B cell (primary cell): ENCODE measurements at regions not wholly inside any gene's neighbourhood (a gene's known extent, or its start where the extent isn't known, plus 50 kb on each side); places are given as distances from the start of the nearest gene placed in this dataset.

Experiments used
- ATAC-seq: fragments of 200-7000 bp; cut with Tn5 transposase; one replicate; pipeline ENCODE4 v1.10.0; 2021; ENCODE audit warnings: low read depth, mild to moderate bottlenecking, moderate number of reproducible peaks, moderate library complexity
- CTCF ChIA-PET: fragments of 350-600 bp; sonication (Branson Sonifier 250); formaldehyde crosslinking; loops from one replicate; lab custom pipeline; 2021; ENCODE audit warnings: antibody characterized with exemption, inconsistent platforms; lab: Charles Lee
- POLR2A ChIA-PET: fragments of 350-600 bp; sonication (Branson Sonifier 250); formaldehyde crosslinking; loops from one replicate; lab custom pipeline; 2021; ENCODE audit warnings: antibody characterized with exemption; lab: Charles Lee
- DNase-seq: peaks from one replicate; pipeline ENCODE4 v3.0.0; 2013
- H2AFZ ChIP-seq: 2 replicates; pipeline ENCODE4 v1.6.1; 2012; ENCODE audit warnings: mild to moderate bottlenecking, low read depth, low read length; ENCODE audit not compliant: insufficient read depth, poor library complexity, severe bottlenecking
- H3K27ac ChIP-seq, 2 donors: 1 replicate in 1 of 2; 2 replicates in 1 of 2; pipeline ENCODE4 v1.5.1; 2012 to 2013; ENCODE audit warnings: low read length in 2 of 2, mild to moderate bottlenecking in 2 of 2, moderate library complexity in 1 of 2
- H3K27me3 ChIP-seq, 4 experiments: fragments of 200-600 bp in 1 of 4; sonication (generic) in 1 of 4; replicated peaks in 1 of 4; 1 replicate in 2 of 4; 2 replicates in 2 of 4; pipeline versions ENCODE4 v1.6.1 to v1.7.0; 2013 to 2016; ENCODE audit warnings: low read length in 3 of 4, mild to moderate bottlenecking in 2 of 4, mixed read lengths in 1 of 4, moderate library complexity in 1 of 4; ENCODE audit not compliant: insufficient read depth in 4 of 4, control insufficient read depth in 3 of 4; ENCODE audit errors: control extremely low read depth in 1 of 4
- H3K36me3 ChIP-seq, 2 experiments: replicated peaks in 1 of 2; 1 replicate in 1 of 2; 2 replicates in 1 of 2; pipeline versions ENCODE4 v1.6.1 to v1.7.1; 2013; ENCODE audit warnings: low read length in 1 of 2; ENCODE audit not compliant: insufficient read depth in 2 of 2, control insufficient read depth in 1 of 2; ENCODE audit errors: control extremely low read depth in 1 of 2, extremely low read depth in 1 of 2
- H3K4me1 ChIP-seq, 2 donors: fragments of 200-600 bp in 1 of 2; sonication (generic) in 1 of 2; 1 replicate in 1 of 2; 2 replicates in 1 of 2; pipeline versions ENCODE4 v1.5.1 to v1.6.1; 2013 to 2017; ENCODE audit warnings: low read length in 2 of 2; ENCODE audit not compliant: control insufficient read depth in 2 of 2, insufficient read depth in 2 of 2
- H3K4me2 ChIP-seq: replicated peaks from 2 replicates; pipeline ENCODE3; 2012; ENCODE audit warnings: mild to moderate bottlenecking, low read depth, low read length; ENCODE audit not compliant: poor library complexity, severe bottlenecking
- H3K4me3 ChIP-seq, 5 experiments: fragments of 200-600 bp in 1 of 5; sonication (generic) in 1 of 5; 1 replicate in 3 of 5; 2 replicates in 2 of 5; pipeline versions ENCODE4 v1.5.1 to v1.7.0; 2011 to 2016; ENCODE audit warnings: low read length in 4 of 5, mild to moderate bottlenecking in 4 of 5, low read depth in 2 of 5, control low read depth in 1 of 5, moderate library complexity in 1 of 5; ENCODE audit not compliant: insufficient read depth in 1 of 5; ENCODE audit errors: control extremely low read depth in 1 of 5, extremely low read depth in 1 of 5
- H3K79me2 ChIP-seq: fragments of 200-600 bp; sonication (generic); one replicate; pipeline ENCODE4 v1.6.0; 2016; ENCODE audit warnings: low read length; ENCODE audit not compliant: control insufficient read depth, insufficient read depth
- H3K9ac ChIP-seq: fragments of 200-600 bp; sonication (generic); 2 replicates; pipeline ENCODE4 v1.6.1; 2017; ENCODE audit warnings: mild to moderate bottlenecking, low read length, moderate library complexity
- H3K9me3 ChIP-seq, 3 donors: one replicate each; pipeline versions ENCODE4 v1.6.1 to v1.7.1; 2013; ENCODE audit warnings: low read length in 2 of 3; ENCODE audit not compliant: control insufficient read depth in 2 of 3, insufficient read depth in 1 of 3; ENCODE audit errors: control extremely low read depth in 1 of 3
- H4K20me1 ChIP-seq: 2 replicates; pipeline ENCODE4 v1.6.0; 2012; ENCODE audit warnings: mild to moderate bottlenecking, low read length; ENCODE audit not compliant: insufficient read depth, control insufficient read depth, poor library complexity, severe bottlenecking
- H3K27ac Mint-ChIP-seq: one replicate; pipeline ENCODE4 v1.8.0; 2021; ENCODE audit warnings: mixed read lengths
- H3K27me3 Mint-ChIP-seq: one replicate; pipeline ENCODE4 v1.8.0; 2021; ENCODE audit warnings: mixed read lengths
- H3K4me1 Mint-ChIP-seq: one replicate; pipeline ENCODE4 v1.8.0; 2021; ENCODE audit warnings: mixed read lengths
- H3K4me3 Mint-ChIP-seq: one replicate; pipeline ENCODE4 v1.8.0; 2021; ENCODE audit warnings: mixed read lengths
- H3K9me3 Mint-ChIP-seq: one replicate; pipeline ENCODE4 v1.8.0; 2022; ENCODE audit warnings: mixed read lengths; ENCODE audit not compliant: insufficient read depth
- EZH2 ChIP-seq: IDR thresholded peaks from 2 replicates; pipeline ENCODE4 v1.6.1; 2012; ENCODE audit warnings: borderline replicate concordance, low read depth, mild to moderate bottlenecking, moderate library complexity, low read length; ENCODE audit not compliant: insufficient read depth, poor library complexity, severe bottlenecking
- WGBS: methylation state at CpG from one replicate; pipeline ENCODE4 v1.1.5; 2013; ENCODE audit warnings: missing lambda C conversion rate; ENCODE audit not compliant: insufficient coverage; 5-methylcytosine and 5-hydroxymethylcytosine counted together
- intact Hi-C: fragments of 100-400 bp; cut with micrococcal nuclease; formaldehyde crosslinking; loops from one replicate; pipeline ENCODE4 v1.10.0; 2022
- TF ChIP-seq, protein P1 (sequence below): fragments of 200-600 bp; IDR thresholded peaks from one replicate; pipeline ENCODE4 v1.8.0; 2022; ENCODE audit warnings: antibody characterized with exemption, mild to moderate bottlenecking

DNA sequence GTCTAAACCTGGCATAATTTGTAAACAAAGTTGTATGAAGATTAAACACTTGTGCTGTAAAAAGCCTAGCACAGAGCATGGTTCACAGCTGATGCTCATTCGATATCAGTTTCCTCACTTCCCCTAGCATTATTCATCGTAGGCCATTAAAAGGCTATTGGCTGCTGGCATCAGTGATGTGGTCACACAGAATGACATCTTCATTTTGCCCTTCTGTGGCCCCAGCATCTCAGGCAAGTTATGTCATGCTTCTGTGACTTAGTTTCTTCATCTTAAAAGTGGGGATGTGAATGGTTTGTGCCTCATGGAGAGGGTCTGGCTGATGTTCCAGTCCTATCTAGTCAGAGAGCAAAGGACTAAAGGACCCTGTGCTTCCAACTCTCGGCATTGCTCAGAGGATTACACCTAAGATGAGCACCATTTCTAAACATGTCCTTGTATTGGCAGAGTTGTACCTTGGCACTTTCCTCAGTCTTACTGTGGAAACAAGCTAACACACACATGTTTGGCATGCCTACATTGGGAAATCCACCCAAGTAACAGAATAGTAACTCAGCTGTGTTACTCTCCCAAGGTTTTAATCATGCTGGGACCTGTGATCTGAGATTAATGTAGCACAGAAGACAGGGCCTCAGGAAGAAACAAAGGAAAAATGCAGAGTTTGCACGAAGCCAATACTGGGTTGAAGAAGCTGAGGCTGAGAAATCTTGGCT lies 83.5 kb upstream of the OR9Q1 start:
- Histone ChIP-seq H3K4me1 (no peaks in the 10 kb centered on the region), H3K27me3 (peaks cover 0 to 5% (median under 1%) of the 10 kb centered on the region in 4 experiments), H2AFZ (no peak overlapping the region), H3K79me2 (no peaks in the 10 kb centered on the region), H3K9ac (no peak overlapping the region), H3K36me3 (no peaks in the 10 kb centered on the region), H3K4me3 (no peak overlapping the region), H3K4me2 (no peak overlapping the region), H3K27ac (no peak overlapping the region), H3K9me3 (peaks cover 0 to 3% (median 0%) of the 10 kb centered on the region in 3 donors), H4K20me1 (no peaks in the 10 kb centered on the region)
- WGBS: 77% methylated on average over 3 of the region's 4 CpGs
- TF ChIP-seq EZH2: no peak
- TF ChIP-seq, protein P1, sequence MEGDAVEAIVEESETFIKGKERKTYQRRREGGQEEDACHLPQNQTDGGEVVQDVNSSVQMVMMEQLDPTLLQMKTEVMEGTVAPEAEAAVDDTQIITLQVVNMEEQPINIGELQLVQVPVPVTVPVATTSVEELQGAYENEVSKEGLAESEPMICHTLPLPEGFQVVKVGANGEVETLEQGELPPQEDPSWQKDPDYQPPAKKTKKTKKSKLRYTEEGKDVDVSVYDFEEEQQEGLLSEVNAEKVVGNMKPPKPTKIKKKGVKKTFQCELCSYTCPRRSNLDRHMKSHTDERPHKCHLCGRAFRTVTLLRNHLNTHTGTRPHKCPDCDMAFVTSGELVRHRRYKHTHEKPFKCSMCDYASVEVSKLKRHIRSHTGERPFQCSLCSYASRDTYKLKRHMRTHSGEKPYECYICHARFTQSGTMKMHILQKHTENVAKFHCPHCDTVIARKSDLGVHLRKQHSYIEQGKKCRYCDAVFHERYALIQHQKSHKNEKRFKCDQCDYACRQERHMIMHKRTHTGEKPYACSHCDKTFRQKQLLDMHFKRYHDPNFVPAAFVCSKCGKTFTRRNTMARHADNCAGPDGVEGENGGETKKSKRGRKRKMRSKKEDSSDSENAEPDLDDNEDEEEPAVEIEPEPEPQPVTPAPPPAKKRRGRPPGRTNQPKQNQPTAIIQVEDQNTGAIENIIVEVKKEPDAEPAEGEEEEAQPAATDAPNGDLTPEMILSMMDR: no peak
- Mint-ChIP-seq H3K4me3 (no peak overlapping the region), H3K9me3 (no peaks in the 10 kb centered on the region), H3K4me1 (no peaks in the 10 kb centered on the region), H3K27ac (no peak overlapping the region), H3K27me3 (peaks cover 14% of the 10 kb centered on the region)
- ATAC-seq (no peak), DNase-seq (no peak)
- intact Hi-C loops: no loop called here
- CTCF ChIA-PET: interaction anchor here (1.6 kb wide), 1 partner anchor 11 kb away, joined by 3 read pairs; no protein-coding TSS in a partner anchor
- POLR2A ChIA-PET: no interaction called here

DNA sequence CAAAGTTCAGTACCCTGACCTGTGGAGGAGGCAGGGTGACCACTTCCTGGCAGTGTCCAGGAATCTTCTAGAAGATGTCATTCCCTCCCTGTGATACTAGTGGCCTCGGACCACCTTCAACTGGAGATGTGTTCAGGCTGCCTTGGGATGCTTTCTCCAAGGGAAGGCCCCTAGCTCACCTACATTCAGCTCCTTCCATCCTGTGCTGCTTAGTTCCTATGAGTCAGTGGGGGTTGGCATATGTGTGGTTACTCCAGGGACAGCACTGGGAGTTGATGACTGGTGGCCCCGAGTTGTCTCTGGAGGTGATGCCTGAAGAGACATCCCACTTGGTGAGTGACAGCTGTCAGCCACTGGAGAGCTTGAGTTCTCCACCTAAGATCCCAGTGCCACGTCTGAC lies 81.8 kb upstream of the OR9Q1 start:
- intact Hi-C loops: no loop called here
- H3K27me3 Mint-ChIP-seq: peaks cover 14% of the 10 kb centered on the region
- no peaks in the 10 kb centered on the region for H3K4me1 Mint-ChIP-seq
- no peak overlapping the region for H3K9ac ChIP-seq
- WGBS: 89% methylated on average over 1 of the region's 3 CpGs
- peaks cover 0 to 3% (median 0%) of the 10 kb centered on the region in 3 donors for H3K9me3 ChIP-seq
- peaks cover 0 to 5% (median under 1%) of the 10 kb centered on the region in 4 experiments for H3K27me3 ChIP-seq
- H3K27ac ChIP-seq: no peak overlapping the region
- ATAC-seq (no peak), DNase-seq (no peak)
- POLR2A ChIA-PET: no interaction called here
- TF ChIP-seq, protein P1: no peak
- no peak for TF ChIP-seq EZH2
- no peak overlapping the region for H3K4me3 ChIP-seq
- H2AFZ ChIP-seq: no peak overlapping the region
- no peaks in the 10 kb centered on the region for H4K20me1 ChIP-seq
- H3K9me3 Mint-ChIP-seq: no peaks in the 10 kb centered on the region
- H3K27ac Mint-ChIP-seq: no peak overlapping the region
- H3K4me3 Mint-ChIP-seq: no peak overlapping the region
- H3K36me3 ChIP-seq: no peaks in the 10 kb centered on the region
- no peaks in the 10 kb centered on the region for H3K79me2 ChIP-seq
- no peaks in the 10 kb centered on the region for H3K4me1 ChIP-seq
- no peak overlapping the region for H3K4me2 ChIP-seq
- CTCF ChIA-PET: interaction anchor here (1.4 kb wide), 1 partner anchor 10 kb away, joined by 3 read pairs; no protein-coding TSS in a partner anchor
